K562 (cell line): ENCODE measurements at regions not wholly inside any gene's neighbourhood (a gene's known extent, or its start where the extent isn't known, plus 50 kb on each side); places are given as distances from the start of the nearest gene placed in this dataset.

ENCODE experiments used
- C11orf30 ChIP-seq: fragments of 450-650 bp; IDR thresholded peaks from 2 replicates; pipeline ENCODE4 v1.6.1; 2016; ENCODE audit warnings: low read depth, mild to moderate bottlenecking
- CEBPB ChIP-seq: fragments of 450-650 bp; IDR thresholded peaks from 2 replicates; pipeline ENCODE4 v1.6.1; 2016; ENCODE audit warnings: missing genetic modification characterization, missing compliant biosample characterization
- CTBP1 ChIP-seq: fragments of 450-650 bp; IDR thresholded peaks from 2 replicates; pipeline ENCODE4 v1.6.1; 2016; ENCODE audit warnings: borderline replicate concordance
- FOXK2 ChIP-seq, 2 experiments: fragments of 450-650 bp; IDR thresholded peaks in 1 of 2; conservative IDR thresholded peaks in 1 of 2; 2 replicates each; pipeline ENCODE4 v1.6.1; 2016; ENCODE audit warnings: low read depth in 2 of 2, mild to moderate bottlenecking in 1 of 2
- HNRNPUL1 ChIP-seq: fragments of 200-400 bp; formaldehyde crosslinking; IDR thresholded peaks from 2 replicates; pipeline ENCODE4 v1.6.1; 2017; ENCODE audit warnings: low read length
- MAFG ChIP-seq: fragments of 450-650 bp; conservative IDR thresholded peaks from 2 replicates; pipeline ENCODE4 v1.6.1; 2016; ENCODE audit warnings: missing genetic modification characterization, missing compliant biosample characterization
- MAZ ChIP-seq, 2 experiments: fragments of 450-650 bp in 1 of 2; sonication (generic) in 1 of 2; formaldehyde crosslinking; IDR thresholded peaks in 1 of 2; conservative IDR thresholded peaks in 1 of 2; 2 replicates each; pipeline versions ENCODE4 v1.4.0 to v1.5.0; 2020; ENCODE audit warnings: mild to moderate bottlenecking in 1 of 2, missing genetic modification reagents in 1 of 2
- MCM2 ChIP-seq: fragments of 450-650 bp; IDR thresholded peaks from 2 replicates; pipeline ENCODE4 v1.6.1; 2017; ENCODE audit warnings: low read depth, mild to moderate bottlenecking
- NFE2 ChIP-seq: IDR thresholded peaks from 2 replicates; pipeline ENCODE4 v1.6.1; 2014; ENCODE audit warnings: antibody characterized with exemption, low read depth
- NR2C2 ChIP-seq, 2 experiments: fragments of 200-800 bp in 1 of 2; sonication (Bioruptor generic) in 1 of 2; sonication (generic) in 1 of 2; formaldehyde crosslinking in 1 of 2; IDR thresholded peaks; 2 replicates each; pipeline versions ENCODE4 v1.6.1 to v1.8.0; 2016 to 2022; ENCODE audit warnings: mild to moderate bottlenecking in 1 of 2, missing compliant biosample characterization in 1 of 2, missing genetic modification characterization in 1 of 2, missing genetic modification reagents in 1 of 2
- PHF8 ChIP-seq: fragments of 200-600 bp; sonication (generic); IDR thresholded peaks from 2 replicates; pipeline ENCODE4 v1.6.1; 2012; ENCODE audit warnings: mixed run types, mild to moderate bottlenecking, inconsistent platforms, low read length, moderate library complexity, borderline replicate concordance
- TBL1XR1 ChIP-seq, 2 experiments: IDR thresholded peaks; 2 replicates each; pipeline ENCODE4 v1.6.1; 2012; ENCODE audit warnings: improper control_type of control experiment in 2 of 2, low read length in 2 of 2, mild to moderate bottlenecking in 1 of 2
- USF1 ChIP-seq: sonication (generic); formaldehyde crosslinking; IDR thresholded peaks from 2 replicates; pipeline ENCODE4 v1.9.0; 2022; ENCODE audit warnings: mild to moderate bottlenecking, missing genetic modification reagents
- USF2 ChIP-seq: sonication (generic); formaldehyde crosslinking; IDR thresholded peaks from 2 replicates; pipeline ENCODE4 v1.5.0; 2020; ENCODE audit warnings: missing genetic modification reagents
- VEZF1 ChIP-seq: fragments of 200-800 bp; sonication (Bioruptor generic); IDR thresholded peaks from 2 replicates; pipeline ENCODE4 v1.6.1; 2017; ENCODE audit warnings: missing genetic modification characterization, missing compliant biosample characterization
- ZKSCAN8 ChIP-seq: fragments of 200-800 bp; sonication (Bioruptor generic); IDR thresholded peaks from 2 replicates; pipeline ENCODE4 v1.6.1; 2016; ENCODE audit warnings: missing genetic modification characterization, missing compliant biosample characterization
- ZNF586 ChIP-seq: fragments of 450-650 bp; formaldehyde crosslinking; conservative IDR thresholded peaks from 2 replicates; pipeline ENCODE4 v1.4.0; 2020; ENCODE audit warnings: mild to moderate bottlenecking, moderate library complexity

GRCh38 chr2:176934131-176934530, 278.5 kb upstream of the HNRNPA3 start (continued):
- TF ChIP-seq FOXK2 (conservative IDR thresholded peaks at IDR 0.05 in 1 of 2, IDR thresholded peaks at IDR 0.05 in 1 of 2; ENCODE audit: low read depth in 2 of 2) (no peak), NR2C2 (CRISPR knock-in tag; IDR thresholded peaks at IDR 0.05) (no peak), NR2C2 (tag; IDR thresholded peaks at IDR 0.05) (peak; percentile 80), MAZ (CRISPR knock-in tag; conservative IDR thresholded peaks at IDR 0.05 in 1 of 2, IDR thresholded peaks at IDR 0.05 in 1 of 2) (peak in 1 of 2 experiments; percentile 45; a peak in 1 of 4 replicates), HNRNPUL1 (no peak), TBL1XR1 (IDR thresholded peaks at IDR 0.05; ENCODE audit: low read length in 2 of 2) (0 out of 4 replicates have a peak, but pooled peaks of 1 of the 2 experiments have one; percentile 17), VEZF1 (CRISPR knock-in tag) (peak; percentile 31; the same call in 1 of the 2 replicates), CTBP1 (peak; percentile 46; the same call in 1 of the 2 replicates), USF2 (CRISPR knock-in tag) (peak; percentile 92), MCM2 (no peak), C11orf30 (peak; percentile 43; the same call in 1 of the 2 replicates), ZKSCAN8 (no peak), MAFG (tag) (peak; percentile 55; the same call in 1 of the 2 replicates), PHF8 (no peak), CEBPB (tag) (peak; percentile 89), NFE2 (peak; percentile 60), USF1 (CRISPR knock-in tag) (peak; percentile 82), ZNF586 (CRISPR knock-in tag) (no peak)
